DND-41 (cell line): ENCODE measurements at regions not wholly inside any gene's neighbourhood (a gene's known extent, or its start where the extent isn't known, plus 50 kb on each side); places are given as distances from the start of the nearest gene placed in this dataset.

ENCODE experiments used
- EZH2 ChIP-seq: IDR thresholded peaks from 3 replicates; pipeline ENCODE4 v1.6.1; 2012; ENCODE audit warnings: borderline replicate concordance, low read depth, mild to moderate bottlenecking, moderate library complexity, low read length, inconsistent platforms; ENCODE audit not compliant: severe bottlenecking
- TF ChIP-seq, protein P1 (sequence below): IDR thresholded peaks from 2 replicates; pipeline ENCODE4 v1.5.1; 2012; ENCODE audit warnings: borderline replicate concordance, low read length, moderate library complexity, mild to moderate bottlenecking; ENCODE audit not compliant: poor library complexity, severe bottlenecking; ENCODE audit errors: extremely low read depth

DNA sequence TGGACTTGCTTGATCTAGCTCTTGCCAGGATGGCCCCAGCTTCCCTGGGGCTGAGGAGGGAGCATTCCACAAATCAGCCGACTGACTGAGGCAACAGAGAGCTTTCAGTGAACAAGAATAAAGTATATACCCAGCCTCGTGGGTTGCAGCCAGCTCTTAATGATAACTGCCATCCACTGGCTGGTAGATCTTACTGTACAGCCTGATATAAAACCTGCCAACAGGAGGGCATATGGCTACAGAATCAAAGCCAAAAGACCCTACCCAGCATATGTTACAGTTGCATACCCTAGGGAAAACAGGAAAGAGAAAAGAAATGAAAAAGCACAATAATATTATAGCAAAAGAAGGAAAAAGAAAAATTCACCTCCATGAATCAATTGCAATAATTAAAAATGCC lies 775.9 kb upstream of the KIF2B start:
- TF ChIP-seq EZH2: no peak
- TF ChIP-seq, protein P1, sequence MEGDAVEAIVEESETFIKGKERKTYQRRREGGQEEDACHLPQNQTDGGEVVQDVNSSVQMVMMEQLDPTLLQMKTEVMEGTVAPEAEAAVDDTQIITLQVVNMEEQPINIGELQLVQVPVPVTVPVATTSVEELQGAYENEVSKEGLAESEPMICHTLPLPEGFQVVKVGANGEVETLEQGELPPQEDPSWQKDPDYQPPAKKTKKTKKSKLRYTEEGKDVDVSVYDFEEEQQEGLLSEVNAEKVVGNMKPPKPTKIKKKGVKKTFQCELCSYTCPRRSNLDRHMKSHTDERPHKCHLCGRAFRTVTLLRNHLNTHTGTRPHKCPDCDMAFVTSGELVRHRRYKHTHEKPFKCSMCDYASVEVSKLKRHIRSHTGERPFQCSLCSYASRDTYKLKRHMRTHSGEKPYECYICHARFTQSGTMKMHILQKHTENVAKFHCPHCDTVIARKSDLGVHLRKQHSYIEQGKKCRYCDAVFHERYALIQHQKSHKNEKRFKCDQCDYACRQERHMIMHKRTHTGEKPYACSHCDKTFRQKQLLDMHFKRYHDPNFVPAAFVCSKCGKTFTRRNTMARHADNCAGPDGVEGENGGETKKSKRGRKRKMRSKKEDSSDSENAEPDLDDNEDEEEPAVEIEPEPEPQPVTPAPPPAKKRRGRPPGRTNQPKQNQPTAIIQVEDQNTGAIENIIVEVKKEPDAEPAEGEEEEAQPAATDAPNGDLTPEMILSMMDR: no peak
